ENCODE measurements at regions not wholly inside any gene's neighbourhood (a gene's known extent, or its start where the extent isn't known, plus 50 kb on each side); places are given as distances from the start of the nearest gene placed in this dataset.
"Not testable (repeated sequence)": the region's sequence is repeated elsewhere in the genome, so short reads cannot be mapped to it uniquely, and the experiment has no call there.

DNA sequence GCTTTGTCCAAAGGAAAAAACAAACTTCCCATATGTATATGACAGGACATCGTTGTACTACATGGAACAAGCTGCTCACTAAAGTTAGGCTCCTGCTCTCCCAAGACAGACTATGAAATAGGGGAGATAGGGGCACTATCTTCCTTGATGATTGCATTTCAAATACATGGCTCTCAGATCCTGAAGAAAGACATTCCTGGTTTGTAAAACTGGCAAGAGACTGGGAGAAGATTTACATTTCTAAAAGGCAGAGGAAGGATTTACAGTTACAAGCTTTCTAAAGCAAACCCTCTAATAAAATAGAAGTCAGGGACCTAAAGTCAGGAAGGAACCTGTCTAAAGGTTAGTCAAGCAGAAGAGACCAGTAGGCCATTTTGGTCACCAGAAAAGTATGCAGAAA, 103.7 kb downstream of the SLC17A6 start (continued):
- TF ChIP-seq NKRF (conservative IDR thresholded peaks at IDR 0.05) (no peak), HSF1 (IDR thresholded peaks at IDR 0.05; ENCODE audit: low read depth, low read length) (no peak), DPF2 (IDR thresholded peaks at IDR 0.05) (no peak), SUPT20H (IDR thresholded peaks at IDR 0.05; ENCODE audit: borderline replicate concordance, control insufficient read depth, low read depth, low read length) (no peak), RAD21 (IDR thresholded peaks at IDR 0.05; ENCODE audit: insufficient read depth, low read depth, low read length) (no peak), MXI1 (IDR thresholded peaks at IDR 0.05; ENCODE audit: low read depth, low read length) (no peak), ZNF622 (IDR thresholded peaks at IDR 0.05) (no peak), CEBPB (IDR thresholded peaks at IDR 0.05; ENCODE audit: borderline replicate concordance in 1 of 2, low read depth in 2 of 2, low read length in 2 of 2) (no peak), ATF7 (IDR thresholded peaks at IDR 0.05; ENCODE audit: low read depth) (no peak)
- TF ChIP-seq, protein P1, sequence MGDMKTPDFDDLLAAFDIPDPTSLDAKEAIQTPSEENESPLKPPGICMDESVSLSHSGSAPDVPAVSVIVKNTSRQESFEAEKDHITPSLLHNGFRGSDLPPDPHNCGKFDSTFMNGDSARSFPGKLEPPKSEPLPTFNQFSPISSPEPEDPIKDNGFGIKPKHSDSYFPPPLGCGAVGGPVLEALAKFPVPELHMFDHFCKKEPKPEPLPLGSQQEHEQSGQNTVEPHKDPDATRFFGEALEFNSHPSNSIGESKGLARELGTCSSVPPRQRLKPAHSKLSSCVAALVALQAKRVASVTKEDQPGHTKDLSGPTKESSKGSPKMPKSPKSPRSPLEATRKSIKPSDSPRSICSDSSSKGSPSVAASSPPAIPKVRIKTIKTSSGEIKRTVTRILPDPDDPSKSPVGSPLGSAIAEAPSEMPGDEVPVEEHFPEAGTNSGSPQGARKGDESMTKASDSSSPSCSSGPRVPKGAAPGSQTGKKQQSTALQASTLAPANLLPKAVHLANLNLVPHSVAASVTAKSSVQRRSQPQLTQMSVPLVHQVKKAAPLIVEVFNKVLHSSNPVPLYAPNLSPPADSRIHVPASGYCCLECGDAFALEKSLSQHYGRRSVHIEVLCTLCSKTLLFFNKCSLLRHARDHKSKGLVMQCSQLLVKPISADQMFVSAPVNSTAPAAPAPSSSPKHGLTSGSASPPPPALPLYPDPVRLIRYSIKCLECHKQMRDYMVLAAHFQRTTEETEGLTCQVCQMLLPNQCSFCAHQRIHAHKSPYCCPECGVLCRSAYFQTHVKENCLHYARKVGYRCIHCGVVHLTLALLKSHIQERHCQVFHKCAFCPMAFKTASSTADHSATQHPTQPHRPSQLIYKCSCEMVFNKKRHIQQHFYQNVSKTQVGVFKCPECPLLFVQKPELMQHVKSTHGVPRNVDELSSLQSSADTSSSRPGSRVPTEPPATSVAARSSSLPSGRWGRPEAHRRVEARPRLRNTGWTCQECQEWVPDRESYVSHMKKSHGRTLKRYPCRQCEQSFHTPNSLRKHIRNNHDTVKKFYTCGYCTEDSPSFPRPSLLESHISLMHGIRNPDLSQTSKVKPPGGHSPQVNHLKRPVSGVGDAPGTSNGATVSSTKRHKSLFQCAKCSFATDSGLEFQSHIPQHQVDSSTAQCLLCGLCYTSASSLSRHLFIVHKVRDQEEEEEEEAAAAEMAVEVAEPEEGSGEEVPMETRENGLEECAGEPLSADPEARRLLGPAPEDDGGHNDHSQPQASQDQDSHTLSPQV (IDR thresholded peaks at IDR 0.05): no peak

GRCh38 chr11:22435582-22435981, 97.4 kb downstream of the SLC17A6 start:
- H3K36me3 ChIP-seq (ENCODE audit: control insufficient read depth in 2 of 2, insufficient read depth in 2 of 2, low read length in 1 of 2); H3K79me2 ChIP-seq (ENCODE audit: control insufficient read depth, insufficient read depth, low read length); POLR2A ChIA-PET; H3K4me3 ChIP-seq; H3K9ac ChIP-seq (ENCODE audit: control insufficient read depth, insufficient read depth, low read length); H3K27ac ChIP-seq (ENCODE audit: control insufficient read depth, insufficient read depth); FAIRE-seq; H3K4me1 ChIP-seq (ENCODE audit: control insufficient read depth, insufficient read depth, low read length); H3K27me3 ChIP-seq (replicated peaks in 1 of 2; ENCODE audit: control insufficient read depth in 2 of 2, insufficient read depth in 2 of 2, low read length in 1 of 2); ATAC-seq; H4K20me1 ChIP-seq (ENCODE audit: control insufficient read depth, insufficient read depth); H3K4me2 ChIP-seq (ENCODE audit: control insufficient read depth, insufficient read depth); H2AFZ ChIP-seq (ENCODE audit: control insufficient read depth, low read depth, low read length); DNase-seq (ENCODE audit: low read depth, low spot score); intact Hi-C loops (cut with micrococcal nuclease; ENCODE audit: unreplicated experiment); H3K9me3 ChIP-seq (replicated peaks; ENCODE audit: control insufficient read depth, insufficient read depth, low read length); in situ Hi-C loops (cut with MboI); SMC1A ChIA-PET (ENCODE audit: uncharacterized antibody, unreplicated experiment); CTCF ChIA-PET; BruUV-seq (replicated peaks): not testable (repeated sequence)
- RAD21 ChIA-PET (ENCODE audit: unreplicated experiment): interaction anchor here (0.6 kb wide), 1 partner anchor 352 kb away, joined by 3 read pairs; no protein-coding TSS in a partner anchor
- 58% methylated on average over 7 of the region's 7 CpGs for WGBS (ENCODE audit: insufficient coverage, insufficient replicate concordance, low lambda C conversion rate, missing lambda C conversion rate)
